HG03025 (cell line): ENCODE measurements at regions not wholly inside any gene's neighbourhood (a gene's known extent, or its start where the extent isn't known, plus 50 kb on each side); places are given as distances from the start of the nearest gene placed in this dataset.

Source experiments
- ATAC-seq: cut with Tn5 transposase; IDR thresholded peaks from one replicate; pipeline ENCODE4 v1.9.1; 2021; ENCODE audit warnings: mild to moderate bottlenecking, moderate library complexity; ENCODE audit not compliant: unreplicated experiment, low FRiP score

GRCh38 chr5:82334085-82334692, 56.0 kb upstream of the RPS23 start:
- no peak for ATAC-seq

GRCh38 chr5:82332886-82333615, 54.9 kb upstream of the RPS23 start:
- ATAC-seq, result no peak

GRCh38 chr5:82332064-82332855, 54.1 kb upstream of the RPS23 start:
- ATAC-seq, result no peak

GRCh38 chr5:82331557-82331956, 53.4 kb upstream of the RPS23 start:
- ATAC-seq, result no peak

- no peak for ATAC-seq
Observed at GRCh38 chr5:82330530-82331270, 52.5 kb upstream of the RPS23 start.

GRCh38 chr5:82329393-82329792, 51.2 kb upstream of the RPS23 start:
- ATAC-seq, result no peak
